IMR-90 (cell line): ENCODE measurements at regions not wholly inside any gene's neighbourhood (a gene's known extent, or its start where the extent isn't known, plus 50 kb on each side); places are given as distances from the start of the nearest gene placed in this dataset.

Source experiments
- ATAC-seq: fragments of 200-7000 bp; cut with Tn5 transposase; 2 replicates; pipeline ENCODE4 v1.9.1; 2020; ENCODE audit warnings: low read depth, mild to moderate bottlenecking, moderate library complexity
- BruUV-seq: library from RNA; stranded (reverse); fragments of 400-500 nt; replicated peaks from 2 replicates; lab custom pipeline; 2021; lab: Mats Ljungman, UMichigan
- CTCF ChIA-PET: fragments of 300-600 bp; formaldehyde crosslinking; extraction: SDS; loops from one replicate; lab custom pipeline; 2021; ENCODE audit warnings: antibody characterized with exemption; lab: Yijun Ruan, JAX
- POLR2A ChIA-PET: fragments of 300-600 bp; sonication (Branson Sonifier 250); formaldehyde crosslinking; loops from one replicate; lab custom pipeline; 2022; ENCODE audit warnings: antibody characterized with exemption; ENCODE audit not compliant: unreplicated experiment; lab: Charles Lee
- DNase-seq: peaks from one replicate; pipeline ENCODE4 v3.0.0; 2013
- H2AFZ ChIP-seq: replicated peaks from 2 replicates; pipeline ENCODE3; 2013; ENCODE audit warnings: low read length, mild to moderate bottlenecking; ENCODE audit not compliant: poor library complexity
- H2AK5ac ChIP-seq: 2 replicates; pipeline ENCODE4 v1.6.1; 2013; ENCODE audit warnings: low read depth, low read length, inconsistent platforms
- H2AK9ac ChIP-seq: replicated peaks from 2 replicates; pipeline ENCODE3; 2013; ENCODE audit warnings: mild to moderate bottlenecking, low read depth, low read length, moderate library complexity; ENCODE audit not compliant: poor library complexity
- H2BK120ac ChIP-seq: 2 replicates; pipeline ENCODE4 v1.6.1; 2013; ENCODE audit warnings: low read depth, low read length, inconsistent platforms
- H2BK15ac ChIP-seq: 3 replicates; pipeline ENCODE4 v1.6.1; 2013; ENCODE audit warnings: low read depth, low read length, inconsistent platforms
- H2BK20ac ChIP-seq: 2 replicates; pipeline ENCODE4 v1.6.1; 2013; ENCODE audit warnings: low read depth, mild to moderate bottlenecking, inconsistent platforms, low read length, moderate library complexity
- H2BK5ac ChIP-seq: 2 replicates; pipeline ENCODE4 v1.6.1; 2013; ENCODE audit warnings: mild to moderate bottlenecking, low read depth, low read length, inconsistent platforms; ENCODE audit not compliant: poor library complexity, severe bottlenecking
- H3K14ac ChIP-seq: replicated peaks from 2 replicates; pipeline ENCODE4 v1.6.1; 2013; ENCODE audit warnings: low read depth, low read length, inconsistent platforms
- H3K18ac ChIP-seq: 2 replicates; pipeline ENCODE4 v1.6.1; 2013; ENCODE audit warnings: low read depth, low read length, control low read depth
- H3K23ac ChIP-seq: 2 replicates; pipeline ENCODE4 v1.6.1; 2013; ENCODE audit warnings: low read depth, low read length, inconsistent platforms
- H3K27ac ChIP-seq: 2 replicates; pipeline ENCODE4 v1.5.1; 2013; ENCODE audit warnings: mild to moderate bottlenecking, control low read depth, low read length; ENCODE audit not compliant: insufficient read depth
- H3K27me3 ChIP-seq: 2 replicates; pipeline ENCODE4 v1.6.1; 2013; ENCODE audit warnings: low read length; ENCODE audit not compliant: control insufficient read depth, insufficient read depth
- H3K36me3 ChIP-seq: 2 replicates; pipeline ENCODE4 v1.6.1; 2013; ENCODE audit warnings: low read length, mixed read lengths; ENCODE audit not compliant: control insufficient read depth, insufficient read depth
- H3K4ac ChIP-seq: 2 replicates; pipeline ENCODE4 v1.6.1; 2013; ENCODE audit warnings: low read depth, low read length, inconsistent platforms
- H3K4me1 ChIP-seq: 2 replicates; pipeline ENCODE4 v1.6.1; 2013; ENCODE audit warnings: low read length, mixed read lengths; ENCODE audit not compliant: control insufficient read depth, insufficient read depth
- H3K4me2 ChIP-seq: 2 replicates; pipeline ENCODE4 v1.6.1; 2013; ENCODE audit warnings: low read depth, mild to moderate bottlenecking, control low read depth, low read length, moderate library complexity
- H3K4me3 ChIP-seq: 2 replicates; pipeline ENCODE4 v1.5.1; 2013; ENCODE audit warnings: low read depth, mild to moderate bottlenecking, control low read depth, low read length, moderate library complexity; ENCODE audit not compliant: insufficient read depth
- H3K56ac ChIP-seq: 2 replicates; pipeline ENCODE4 v1.6.1; 2013; ENCODE audit warnings: low read length, inconsistent platforms; ENCODE audit not compliant: insufficient read depth; ENCODE audit errors: extremely low read depth
- H3K79me1 ChIP-seq, 2 experiments: 2 replicates each; pipeline ENCODE4 v1.6.1; 2013; ENCODE audit warnings: low read length in 2 of 2, inconsistent platforms in 1 of 2, low read depth in 1 of 2
- H3K9ac ChIP-seq: 2 replicates; pipeline ENCODE4 v1.6.1; 2013; ENCODE audit warnings: low read depth, low read length, control low read depth
- H3K9me1 ChIP-seq: 2 replicates; pipeline ENCODE4 v1.6.1; 2013; ENCODE audit warnings: low read length, inconsistent platforms; ENCODE audit not compliant: insufficient read depth
- H3K9me3 ChIP-seq: 2 replicates; pipeline ENCODE4 v1.6.1; 2013; ENCODE audit warnings: low read length; ENCODE audit not compliant: control insufficient read depth, insufficient read depth
- H4K20me1 ChIP-seq: 2 replicates; pipeline ENCODE4 v1.6.1; 2013; ENCODE audit warnings: low read length, inconsistent platforms; ENCODE audit not compliant: insufficient read depth
- H4K5ac ChIP-seq: 2 replicates; pipeline ENCODE4 v1.6.1; 2013; ENCODE audit warnings: mild to moderate bottlenecking, low read depth, low read length, control low read depth
- H4K8ac ChIP-seq, 2 experiments: 2 replicates each; pipeline ENCODE4 v1.6.1; 2013; ENCODE audit warnings: low read depth in 2 of 2, low read length in 2 of 2, control low read depth in 1 of 2, inconsistent platforms in 1 of 2
- H4K91ac ChIP-seq: 2 replicates; pipeline ENCODE4 v1.6.1; 2013; ENCODE audit warnings: low read depth, low read length, inconsistent platforms; ENCODE audit not compliant: insufficient read depth
- BHLHE40 ChIP-seq: fragments of 150-350 bp; IDR thresholded peaks from 2 replicates; pipeline ENCODE4 v1.6.1; 2016; ENCODE audit warnings: mild to moderate bottlenecking, low read depth, low read length
- WGBS, 2 experiments: methylation state at CpG; one replicate each; pipeline versions ENCODE4 v1.1.5 to v1.1.7; 2013; ENCODE audit warnings: missing lambda C conversion rate in 2 of 2; ENCODE audit not compliant: insufficient read length in 1 of 2; ENCODE audit errors: extremely low coverage in 2 of 2; 5-methylcytosine and 5-hydroxymethylcytosine counted together
- dilution Hi-C: fragments of 300-500 bp; cut with HindIII; formaldehyde crosslinking; loops from one replicate; pipeline ENCODE4 v1.14.3; 2018; ENCODE audit warnings: low sequenced_read_pairs; ENCODE audit not compliant: unreplicated experiment
- in situ Hi-C: fragments of 300-500 bp; cut with MboI; formaldehyde crosslinking; loops from 3 replicates; pipeline ENCODE4 v1.14.3; 2019; ENCODE audit warnings: low sequenced_read_pairs, inconsistent platforms, mixed read lengths
- intact Hi-C: fragments of 100-400 bp; cut with micrococcal nuclease; formaldehyde crosslinking; loops from 2 replicates; pipeline ENCODE4 v1.10.0; 2022

- in situ Hi-C loops, result no loop called here
- Histone ChIP-seq H3K23ac (no peak overlapping the region), H3K4me3 (no peak overlapping the region), H4K20me1 (no peaks in the 10 kb centered on the region), H3K18ac (no peak overlapping the region), H3K9me3 (no peaks in the 10 kb centered on the region), H2AFZ (no peak overlapping the region), H3K27ac (no peak overlapping the region), H3K14ac (no peak overlapping the region), H4K5ac (no peak overlapping the region), H4K91ac (no peak overlapping the region), H3K79me1 (no peaks in the 10 kb centered on the region), H3K9ac (no peak overlapping the region), H2AK9ac (no peak overlapping the region), H2BK5ac (no peak overlapping the region), H3K56ac (no peak overlapping the region), H3K9me1 (no peaks in the 10 kb centered on the region), H2BK20ac (no peak overlapping the region), H2BK120ac (no peak overlapping the region), H2AK5ac (no peak overlapping the region), H4K8ac (no peak overlapping the region), H3K4ac (no peak overlapping the region), H3K36me3 (no peaks in the 10 kb centered on the region), H3K27me3 (no peaks in the 10 kb centered on the region; the same call in none of the 2 replicates), H3K4me1 (no peaks in the 10 kb centered on the region), H3K4me2 (no peak overlapping the region), H2BK15ac (no peak overlapping the region)
- intact Hi-C loops, result no loop called here
- DNase-seq, result no peak
- no peak for ATAC-seq
- WGBS, 2 experiments, result no CpG with 5 or more reads among the region's 2 CpGs
- CTCF ChIA-PET, result no interaction called here
- POLR2A ChIA-PET, result no interaction called here
- BruUV-seq, result no TSS peak
- TF ChIP-seq BHLHE40, result no peak
- dilution Hi-C loops, result no loop called here
Observed at GRCh38 chrX:13923289-13923688, 106.4 kb upstream of the GPM6B start.
